Epidermal melanocyte (primary cell): ENCODE measurements at regions not wholly inside any gene's neighbourhood (a gene's known extent, or its start where the extent isn't known, plus 50 kb on each side); places are given as distances from the start of the nearest gene placed in this dataset.

Experiments
- DNase-seq: peaks from one replicate; pipeline ENCODE4 v3.0.0; 2011; ENCODE audit warnings: low spot score; ENCODE audit not compliant: insufficient read length

- no peak for DNase-seq
Measured at GRCh38 chr4:32133141-32133540, 1413.0 kb downstream of the PCDH7 start.

DNA sequence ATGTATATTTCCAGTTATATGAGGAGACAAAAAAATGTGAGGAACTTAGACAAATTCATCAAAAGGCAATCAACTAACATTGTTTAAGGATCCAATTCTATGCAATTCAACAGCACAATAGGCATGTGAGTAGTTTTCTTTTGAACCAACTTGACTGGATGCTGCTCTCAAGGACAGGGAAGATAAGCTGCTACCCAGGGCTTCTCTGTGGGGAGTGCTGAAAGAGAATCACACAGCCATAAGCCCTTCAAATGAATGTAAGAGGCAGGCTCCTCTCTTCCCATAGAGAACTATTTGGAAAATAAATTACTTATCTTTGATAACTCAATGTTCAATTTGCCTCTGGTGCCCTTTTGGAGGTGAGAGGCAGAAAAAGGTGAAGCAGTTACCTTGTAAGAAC lies 1413.6 kb downstream of the PCDH7 start:
- DNase-seq: no peak

DNA sequence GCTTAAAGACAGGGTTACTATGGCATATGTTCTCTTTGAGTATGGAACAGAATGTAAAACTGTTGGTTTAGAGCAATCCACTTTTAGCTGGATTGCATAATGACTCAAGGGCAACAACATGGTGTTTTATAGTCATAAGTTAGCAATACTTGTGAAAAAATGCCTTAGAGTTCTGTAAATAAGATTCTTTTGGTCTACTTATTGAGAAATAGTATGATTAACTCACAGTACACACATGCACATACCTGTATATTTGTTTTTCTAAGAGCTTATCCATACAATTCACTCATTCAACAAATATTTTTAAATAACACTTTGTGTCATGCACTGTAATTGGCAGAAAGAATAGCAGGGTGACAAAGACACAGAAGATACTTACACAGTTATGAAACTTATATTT lies 1415.5 kb downstream of the PCDH7 start:
- DNase-seq: no peak

GRCh38 chr4:32136081-32136787 lies 1416.1 kb downstream of the PCDH7 start:
- no peak for DNase-seq

DNA sequence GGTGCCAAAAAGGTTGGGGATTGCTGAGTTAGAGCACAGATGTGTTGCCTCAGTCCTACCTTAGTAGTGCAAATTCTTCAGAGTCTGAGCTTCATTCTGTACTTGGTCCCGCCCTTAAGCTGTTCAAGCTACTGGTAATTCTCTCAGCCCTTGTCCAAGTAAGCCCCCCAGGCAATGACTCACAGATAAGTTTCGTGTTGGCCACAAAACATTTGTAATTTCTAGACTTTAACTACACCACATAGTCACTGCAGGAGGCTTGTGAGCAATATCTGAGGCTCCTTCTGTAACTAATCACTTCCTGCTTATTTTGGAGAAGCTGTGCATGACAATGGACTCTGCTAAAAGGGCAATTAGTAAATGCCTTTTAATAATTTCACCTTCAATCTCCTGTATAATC lies 1420.5 kb downstream of the PCDH7 start:
- DNase-seq: peak; percentile 24

- DNase-seq: no peak
Measured at GRCh38 chr4:32142075-32142474, 1421.9 kb downstream of the PCDH7 start.

- DNase-seq: no peak
Measured at GRCh38 chr4:32145987-32146386, 1425.8 kb downstream of the PCDH7 start.

DNA sequence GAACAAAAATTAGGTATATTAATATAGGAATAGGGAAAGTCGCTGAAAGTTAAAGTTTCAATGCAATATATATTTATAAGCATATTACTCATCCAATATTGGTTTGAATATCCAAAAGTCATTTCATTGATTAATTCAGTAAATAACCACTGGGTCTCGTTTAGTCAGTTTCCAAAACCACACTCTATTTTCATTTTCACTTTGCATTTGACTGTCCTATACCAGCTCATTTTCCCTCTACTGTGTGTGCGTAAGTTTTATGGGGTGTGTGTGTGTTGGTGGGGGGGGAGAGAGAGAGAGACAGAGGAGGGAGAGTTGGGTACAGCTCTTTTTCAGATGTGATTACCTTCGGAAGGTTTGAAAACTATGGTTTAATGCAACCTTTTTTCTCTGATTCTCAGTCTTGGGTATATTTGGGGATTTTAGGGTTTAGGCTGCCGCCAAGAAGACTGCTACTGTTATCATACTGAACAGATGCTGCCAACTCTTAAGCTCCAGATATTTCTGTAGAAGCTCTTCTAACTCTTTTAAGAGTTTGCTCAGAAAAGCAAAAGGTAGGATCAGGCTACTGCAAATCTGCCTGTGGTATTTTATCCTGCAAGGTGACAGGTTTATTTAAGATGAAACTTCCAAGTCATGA lies 1427.4 kb downstream of the PCDH7 start:
- DNase-seq: no peak

DNA sequence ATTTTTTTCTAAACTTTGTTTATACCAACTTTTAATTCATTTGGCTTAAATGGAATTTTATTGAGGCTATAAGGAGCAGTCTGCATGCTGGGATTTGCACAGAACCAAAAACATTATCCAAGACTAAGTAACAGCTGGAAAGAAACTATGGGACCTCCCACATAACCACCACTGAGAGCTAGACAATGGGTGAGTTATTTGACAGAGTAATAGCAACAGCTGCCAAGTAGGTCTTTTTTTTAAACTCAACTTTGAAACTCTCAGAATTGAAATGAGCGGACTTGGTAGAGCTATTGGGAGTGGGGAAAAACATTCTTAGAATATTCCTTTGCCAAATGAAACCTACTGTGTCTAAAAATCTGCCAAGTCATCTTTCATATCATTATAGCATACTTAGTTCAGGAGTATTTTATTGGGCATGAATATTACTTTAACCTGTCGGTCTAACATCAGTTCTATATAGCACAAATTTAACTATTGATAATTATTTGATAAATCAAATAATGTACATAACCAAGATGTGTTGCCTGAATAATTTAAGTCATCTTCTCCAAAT lies 1428.0 kb downstream of the PCDH7 start:
- DNase-seq: peak; percentile 27

GRCh38 chr4:32158961-32159360 lies 1438.8 kb downstream of the PCDH7 start:
- DNase-seq: no peak

DNA sequence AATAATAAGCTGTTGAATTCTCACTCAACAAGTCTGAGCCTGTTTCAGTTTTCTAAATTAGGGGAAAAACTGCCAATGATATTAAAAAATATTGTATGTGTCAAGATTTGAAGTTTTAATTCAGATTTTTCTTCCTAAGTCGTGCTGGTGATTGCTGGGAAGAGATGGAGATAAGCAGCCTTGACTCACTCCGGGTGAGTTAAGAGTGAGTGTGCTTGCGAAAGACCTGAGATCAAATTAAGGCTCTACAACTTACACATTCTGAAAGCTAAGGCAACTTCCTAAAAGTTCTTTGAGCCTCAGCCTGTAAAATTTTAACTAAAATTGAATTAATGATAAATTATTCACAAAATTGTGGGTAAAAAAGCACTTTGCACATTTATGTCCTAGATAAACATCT lies 1441.2 kb downstream of the PCDH7 start:
- no peak for DNase-seq

- DNase-seq: no peak
Measured at GRCh38 chr4:32163125-32163524, 1443.0 kb downstream of the PCDH7 start.

GRCh38 chr4:32169841-32170240 lies 1449.7 kb downstream of the PCDH7 start:
- no peak for DNase-seq

- DNase-seq: no peak
Measured at GRCh38 chr4:32172086-32172485, 1451.9 kb downstream of the PCDH7 start.

DNA sequence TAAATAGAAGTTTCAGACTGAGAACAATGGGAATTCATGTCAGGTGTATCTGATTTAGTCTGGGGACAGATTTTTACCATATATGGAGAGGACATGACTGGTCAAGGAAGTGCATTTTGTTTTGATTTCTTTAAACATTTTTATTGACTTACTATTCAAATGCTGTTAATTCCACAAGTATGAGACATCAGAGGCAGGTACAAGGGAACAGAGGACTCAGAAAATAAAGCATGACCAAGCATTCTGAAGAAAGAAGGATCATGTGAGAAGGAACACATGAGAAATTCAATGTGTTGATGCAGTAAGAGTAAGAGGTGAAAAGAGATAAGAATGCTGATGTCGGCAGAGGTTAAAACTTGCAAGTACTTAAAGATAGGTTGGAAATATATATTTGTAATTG lies 1452.6 kb downstream of the PCDH7 start:
- no peak for DNase-seq

DNA sequence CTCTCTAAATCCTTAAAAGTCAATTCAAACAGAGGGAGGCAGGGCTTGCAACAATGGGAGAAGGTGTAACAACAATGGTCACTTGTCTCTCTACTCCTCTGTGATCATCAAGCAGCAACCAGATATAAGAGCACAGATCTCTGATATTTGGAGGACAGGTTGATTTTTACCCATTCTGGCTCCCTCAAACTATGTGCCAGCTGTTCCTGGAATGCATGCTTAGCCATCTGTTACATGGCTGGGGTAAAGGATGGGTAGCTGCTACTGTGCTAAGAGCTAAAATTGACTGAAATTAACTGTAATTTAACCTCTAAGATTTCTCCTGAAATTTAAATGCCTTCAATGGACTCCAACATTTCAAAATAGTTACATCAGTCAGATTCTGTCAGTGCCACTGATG lies 1459.9 kb downstream of the PCDH7 start:
- no peak for DNase-seq

DNA sequence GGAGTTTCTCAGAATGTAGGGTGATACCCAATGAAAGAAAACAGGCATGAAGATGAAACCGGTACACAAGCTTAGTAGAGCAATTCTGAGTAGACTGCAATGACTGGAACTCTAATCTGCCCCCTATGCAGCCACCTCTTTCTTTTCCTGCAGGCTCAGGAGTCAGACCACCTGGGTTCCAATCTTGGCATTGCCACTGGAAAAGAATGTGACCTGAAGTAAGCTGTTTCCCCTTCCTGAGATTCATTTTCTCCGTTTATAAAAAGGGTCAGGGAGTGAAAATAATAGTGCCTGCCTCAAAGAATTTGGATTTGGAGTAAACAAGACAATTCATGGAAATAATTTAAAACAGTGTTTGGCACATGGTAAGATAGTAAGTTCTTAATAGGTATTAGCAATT lies 1464.0 kb downstream of the PCDH7 start:
- DNase-seq: no peak

DNA sequence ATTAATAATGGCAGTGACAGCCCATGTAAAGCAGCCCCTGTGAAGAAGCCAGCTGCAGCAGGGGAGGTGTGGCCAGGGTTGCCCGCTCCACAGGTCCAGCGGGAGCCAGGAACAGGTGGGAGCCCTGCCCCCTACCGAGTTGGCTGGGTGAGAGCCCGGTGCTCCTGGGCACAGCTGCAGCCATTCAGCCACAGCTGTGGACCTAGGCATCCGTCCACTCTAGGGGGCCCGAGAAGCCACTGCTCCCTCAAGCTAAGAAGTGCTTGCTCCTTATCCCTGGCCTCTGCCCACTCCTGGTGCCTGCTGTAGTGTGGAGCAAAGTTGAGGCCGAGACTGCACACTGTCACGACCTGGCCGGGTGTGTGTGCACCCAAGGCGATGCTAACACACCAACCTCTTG lies 1469.0 kb downstream of the PCDH7 start:
- DNase-seq: no peak

DNA sequence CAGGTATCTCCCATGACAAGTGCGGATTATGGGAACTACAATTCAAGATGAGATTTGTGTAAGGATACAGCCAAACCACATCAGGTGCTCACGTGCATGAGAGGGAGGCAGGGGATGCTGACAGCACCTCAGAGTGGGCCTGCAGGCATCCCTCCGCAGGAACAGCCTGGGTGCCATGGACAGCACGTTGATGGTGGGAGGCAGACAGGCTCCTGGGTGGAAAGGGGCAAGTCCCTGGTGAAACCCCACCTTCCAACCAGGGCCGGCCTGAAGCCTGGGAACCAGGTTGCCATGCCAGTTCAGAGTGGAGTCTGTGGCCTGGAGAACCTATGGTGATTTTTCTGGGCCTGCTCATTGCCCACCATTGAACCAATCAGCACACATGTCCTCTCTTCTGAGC lies 1469.6 kb downstream of the PCDH7 start:
- DNase-seq: no peak

- no peak for DNase-seq
Measured at GRCh38 chr4:32191961-32192360, 1471.8 kb downstream of the PCDH7 start.

- DNase-seq: no peak
Measured at GRCh38 chr4:32192363-32192762, 1472.2 kb downstream of the PCDH7 start.

DNA sequence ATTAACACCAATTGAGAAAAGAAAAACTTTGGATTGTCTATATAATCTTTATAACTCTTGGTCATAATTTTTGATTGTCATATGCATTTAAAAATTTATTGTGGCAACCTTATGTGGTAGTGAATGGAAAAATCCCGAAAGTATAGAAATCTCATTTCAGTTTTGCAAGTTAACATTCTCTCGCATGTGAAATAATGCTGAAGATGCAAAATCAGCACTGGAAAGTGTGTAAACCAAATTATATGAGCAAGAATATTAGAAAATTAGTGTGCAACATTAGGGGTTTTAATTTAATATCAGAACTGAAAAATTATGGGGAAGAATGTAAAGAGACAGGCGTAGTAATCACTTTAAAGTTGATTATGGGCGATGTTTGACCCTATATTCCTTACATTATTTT lies 1472.8 kb downstream of the PCDH7 start:
- no peak for DNase-seq
